Fibroblast of pulmonary artery (primary cell): ENCODE measurements at regions not wholly inside any gene's neighbourhood (a gene's known extent, or its start where the extent isn't known, plus 50 kb on each side); places are given as distances from the start of the nearest gene placed in this dataset.
"Not testable (repeated sequence)": the region's sequence is repeated elsewhere in the genome, so short reads cannot be mapped to it uniquely, and the experiment has no call there.

Experiments used
- DNase-seq: peaks from one replicate; pipeline ENCODE4 v3.0.0-alpha.2; 2010; ENCODE audit warnings: low read depth
- H3K4me3 ChIP-seq: replicated peaks from 2 replicates; pipeline ENCODE4 v1.5.1; 2011; ENCODE audit warnings: low read depth, mild to moderate bottlenecking, control low read depth, low read length, moderate library complexity
- TF ChIP-seq, protein P1 (sequence below): IDR thresholded peaks from 2 replicates; pipeline ENCODE4 v1.5.1; 2011; ENCODE audit warnings: mild to moderate bottlenecking, control low read depth, low read length, inconsistent platforms; ENCODE audit errors: missing control alignments

DNA sequence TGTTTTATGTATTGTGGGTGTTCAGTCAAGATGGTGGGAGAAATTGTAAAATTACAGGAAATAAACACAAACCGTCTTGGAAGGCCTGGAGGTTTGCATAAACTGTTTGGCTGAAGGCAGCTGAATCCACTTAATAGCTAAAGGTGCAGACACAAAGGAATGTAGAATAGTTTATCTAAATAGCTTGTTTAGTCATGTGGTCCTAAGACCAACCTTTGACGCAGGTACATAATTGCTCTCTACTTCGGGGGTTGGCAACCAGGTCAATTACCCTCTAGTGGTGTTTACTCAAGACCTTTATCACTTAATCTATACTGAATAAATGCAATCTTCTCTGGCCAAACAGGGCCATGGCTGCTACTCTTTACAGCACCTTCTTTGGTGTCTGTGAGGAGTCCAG lies 502.8 kb downstream of the IGSF11 start:
- DNase-seq: no peak
- H3K4me3 ChIP-seq: no peak overlapping the region
- TF ChIP-seq, protein P1, sequence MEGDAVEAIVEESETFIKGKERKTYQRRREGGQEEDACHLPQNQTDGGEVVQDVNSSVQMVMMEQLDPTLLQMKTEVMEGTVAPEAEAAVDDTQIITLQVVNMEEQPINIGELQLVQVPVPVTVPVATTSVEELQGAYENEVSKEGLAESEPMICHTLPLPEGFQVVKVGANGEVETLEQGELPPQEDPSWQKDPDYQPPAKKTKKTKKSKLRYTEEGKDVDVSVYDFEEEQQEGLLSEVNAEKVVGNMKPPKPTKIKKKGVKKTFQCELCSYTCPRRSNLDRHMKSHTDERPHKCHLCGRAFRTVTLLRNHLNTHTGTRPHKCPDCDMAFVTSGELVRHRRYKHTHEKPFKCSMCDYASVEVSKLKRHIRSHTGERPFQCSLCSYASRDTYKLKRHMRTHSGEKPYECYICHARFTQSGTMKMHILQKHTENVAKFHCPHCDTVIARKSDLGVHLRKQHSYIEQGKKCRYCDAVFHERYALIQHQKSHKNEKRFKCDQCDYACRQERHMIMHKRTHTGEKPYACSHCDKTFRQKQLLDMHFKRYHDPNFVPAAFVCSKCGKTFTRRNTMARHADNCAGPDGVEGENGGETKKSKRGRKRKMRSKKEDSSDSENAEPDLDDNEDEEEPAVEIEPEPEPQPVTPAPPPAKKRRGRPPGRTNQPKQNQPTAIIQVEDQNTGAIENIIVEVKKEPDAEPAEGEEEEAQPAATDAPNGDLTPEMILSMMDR: no peak

DNA sequence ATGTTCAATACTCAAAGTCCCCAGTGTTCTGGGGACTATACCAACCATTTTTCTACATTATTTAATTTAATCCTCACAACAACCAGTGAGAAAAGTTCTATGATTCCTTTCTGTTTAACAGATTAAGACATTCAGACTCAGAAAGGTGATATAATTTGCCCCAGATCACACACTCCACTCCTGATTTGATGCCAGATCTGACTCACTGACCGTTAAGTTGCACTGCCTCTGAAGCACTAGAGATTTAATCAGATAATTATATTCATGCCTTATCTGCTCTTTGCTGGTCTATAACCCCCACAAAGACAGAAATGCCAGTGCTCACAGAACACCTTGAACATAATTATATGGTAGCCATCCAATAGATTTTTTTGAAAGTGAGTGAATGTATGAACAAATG lies 501.0 kb downstream of the IGSF11 start:
- TF ChIP-seq, protein P1: no peak
- no peak overlapping the region for H3K4me3 ChIP-seq
- no peak for DNase-seq

DNA sequence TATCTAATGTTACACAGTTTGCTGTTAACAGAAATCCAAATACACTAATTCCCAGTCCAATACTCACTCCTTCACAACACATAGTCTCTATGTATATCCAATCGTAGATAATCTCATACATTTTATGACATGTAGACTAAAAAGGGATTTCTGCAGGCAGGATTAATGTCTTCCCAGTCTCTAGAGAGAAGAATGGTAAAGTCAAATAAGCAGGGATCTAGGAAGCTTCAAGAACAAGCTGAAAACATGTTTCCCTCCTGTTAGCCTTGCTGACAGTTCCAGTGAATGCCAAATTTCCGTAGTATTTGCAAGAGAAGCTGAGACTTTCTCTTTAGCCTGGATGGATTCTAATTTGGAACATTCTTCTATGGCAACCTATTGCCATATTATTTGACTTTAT lies 500.1 kb downstream of the IGSF11 start:
- no peak overlapping the region for H3K4me3 ChIP-seq
- TF ChIP-seq, protein P1: no peak
- no peak for DNase-seq

DNA sequence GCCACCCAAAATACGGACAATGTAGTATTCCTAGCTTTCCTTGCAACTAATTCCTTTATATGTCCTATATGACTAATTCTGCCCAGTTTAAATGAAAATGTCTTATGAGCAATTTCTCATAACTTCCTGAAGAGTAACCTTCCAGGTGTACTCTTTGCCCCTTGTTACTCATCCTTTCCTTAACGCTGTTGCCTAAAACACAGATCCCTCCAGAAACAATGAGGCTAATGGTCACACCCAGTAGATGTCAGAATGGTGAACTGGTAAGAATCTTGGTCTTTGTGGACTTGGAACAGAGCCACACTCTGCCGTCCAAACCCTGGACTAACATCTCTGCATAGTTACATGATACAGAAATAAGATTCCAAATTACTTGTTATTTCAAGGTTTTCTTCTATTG lies 497.9 kb downstream of the IGSF11 start:
- H3K4me3 ChIP-seq: no peak overlapping the region
- TF ChIP-seq, protein P1: no peak
- peak; percentile 12 for DNase-seq

DNA sequence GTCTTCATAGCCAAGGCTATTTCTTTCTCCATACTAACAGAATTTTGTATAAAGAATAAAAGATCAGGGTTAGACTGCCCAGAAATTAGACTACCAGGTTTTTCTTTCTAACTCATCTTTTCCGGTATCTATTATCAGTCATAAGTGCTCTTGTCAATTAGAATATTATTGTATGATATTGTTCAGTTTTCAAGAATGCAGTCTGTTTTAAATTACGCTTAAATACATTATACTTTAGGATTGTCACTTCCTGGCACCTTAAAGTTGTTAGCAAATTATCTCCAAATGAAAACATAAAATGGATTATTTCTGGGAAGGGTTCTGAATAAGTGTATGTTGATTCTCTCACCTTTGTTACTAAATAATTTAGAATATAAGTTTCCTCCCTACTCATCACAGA lies 497.2 kb downstream of the IGSF11 start:
- TF ChIP-seq, protein P1: no peak
- DNase-seq: no peak

DNA sequence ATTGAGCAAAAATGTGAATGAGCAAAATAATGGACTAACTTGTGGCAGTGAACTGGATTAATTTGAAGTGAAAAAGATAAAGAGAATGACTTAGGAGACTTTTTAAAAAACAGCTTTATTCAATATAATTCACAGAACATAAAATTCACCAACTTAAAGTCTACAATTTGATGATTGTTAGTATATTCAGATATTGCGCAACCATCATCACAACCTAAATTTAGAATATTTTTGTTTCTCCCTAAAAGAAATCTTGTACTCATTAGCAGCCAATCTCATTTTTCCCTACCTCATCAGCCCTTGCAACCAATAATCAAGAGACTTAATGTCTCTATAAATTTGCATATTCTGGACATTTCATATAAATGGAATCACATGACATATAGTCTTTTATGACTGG lies 496.5 kb downstream of the IGSF11 start:
- DNase-seq: no peak
- TF ChIP-seq, protein P1: no peak
- H3K4me3 ChIP-seq: no peak overlapping the region

More for the DNA sequence above, 497.2 kb downstream of the IGSF11 start:
- H3K4me3 ChIP-seq: no peak overlapping the region

DNA sequence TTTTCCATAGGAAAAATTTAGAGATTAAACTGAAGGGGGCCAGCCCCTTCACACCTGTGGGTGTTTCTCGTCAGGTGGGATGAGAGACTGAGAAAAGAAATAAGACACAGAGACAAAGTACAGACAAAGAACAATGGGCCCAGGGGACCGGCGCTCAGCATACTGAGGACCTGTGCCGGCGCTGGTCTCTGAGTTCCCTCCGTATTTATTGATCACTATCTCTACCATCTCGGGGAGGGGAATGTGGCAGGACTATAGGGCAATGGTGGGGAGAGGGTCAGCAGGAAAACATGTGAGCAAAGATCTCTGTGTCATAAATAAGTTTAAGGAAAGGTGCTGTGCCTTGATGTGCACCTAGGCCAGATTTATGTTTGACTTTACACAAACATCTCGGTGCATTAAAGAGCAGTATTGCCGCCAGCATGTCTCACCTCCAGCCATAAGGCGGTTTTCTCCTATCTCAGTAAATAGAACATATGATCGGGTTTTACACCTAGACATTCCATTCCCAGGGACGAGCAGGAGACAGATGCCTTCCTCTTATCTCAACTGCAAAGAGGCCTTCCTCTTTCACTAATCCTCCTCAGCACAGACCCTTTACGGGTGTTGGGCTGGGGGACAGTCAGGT lies 494.7 kb downstream of the IGSF11 start:
- not testable (repeated sequence) for DNase-seq, H3K4me3 ChIP-seq

DNA sequence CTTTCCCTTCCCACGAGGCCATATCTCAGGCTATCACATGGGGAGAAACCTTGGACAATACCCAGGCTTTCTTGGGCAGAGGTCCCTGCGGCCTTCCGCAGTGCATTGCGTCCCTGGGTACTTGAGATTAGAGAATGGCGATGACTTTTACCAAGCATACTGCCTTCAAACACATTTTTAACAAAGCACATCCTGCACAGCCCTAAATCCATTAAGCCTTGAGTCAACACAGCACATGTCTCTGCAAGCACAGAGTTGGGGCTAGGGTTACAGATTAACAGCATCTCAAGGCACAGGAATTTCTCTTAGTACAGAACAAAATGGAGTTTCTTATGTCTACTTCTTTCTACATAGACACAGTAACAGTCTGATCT lies 494.2 kb downstream of the IGSF11 start:
- DNase-seq, H3K4me3 ChIP-seq: not testable (repeated sequence)
